OCI-LY3 (cell line): ENCODE measurements at regions not wholly inside any gene's neighbourhood (a gene's known extent, or its start where the extent isn't known, plus 50 kb on each side); places are given as distances from the start of the nearest gene placed in this dataset.

Experiments
- H2AFZ ChIP-seq: fragments of 200-600, 300-600 bp; shearing (Covaris generic); 2 replicates; pipeline ENCODE4 v1.6.0; 2014; ENCODE audit warnings: antibody characterized with exemption, low read depth, low read length
- H3K27ac ChIP-seq: fragments of 200-600, 300-600 bp; sonication (generic); 2 replicates; pipeline ENCODE4 v1.5.1; 2014; ENCODE audit warnings: mild to moderate bottlenecking, low read length, moderate library complexity, mixed read lengths
- H3K27me3 ChIP-seq: fragments of 200-600, 300-600 bp; sonication (generic); 2 replicates; pipeline ENCODE4 v1.6.1; 2014; ENCODE audit warnings: low read depth, low read length, mixed read lengths
- H3K36me3 ChIP-seq: fragments of 200-600, 300-600 bp; sonication (generic); replicated peaks from 2 replicates; pipeline ENCODE3; 2014; ENCODE audit warnings: low read depth, low read length, mixed read lengths
- H3K4me1 ChIP-seq: fragments of 300-600, 200-600 bp; sonication (generic); 2 replicates; pipeline ENCODE4 v1.6.1; 2014; ENCODE audit warnings: low read length, mixed read lengths
- H3K4me2 ChIP-seq: fragments of 200-600, 300-600 bp; sonication (generic); 2 replicates; pipeline ENCODE4 v1.6.1; 2014; ENCODE audit warnings: low read length, mixed read lengths
- H3K4me3 ChIP-seq: fragments of 300-600, 200-600 bp; sonication (generic); 2 replicates; pipeline ENCODE4 v1.5.1; 2014; ENCODE audit warnings: antibody characterized with exemption, mild to moderate bottlenecking, low read length, moderate library complexity
- H3K79me2 ChIP-seq: fragments of 300-600, 200-600 bp; shearing (Covaris generic); 2 replicates; pipeline ENCODE4 v1.6.1; 2014; ENCODE audit warnings: mild to moderate bottlenecking, low read length, mixed read lengths
- H3K9ac ChIP-seq: fragments of 300-600, 200-600 bp; shearing (Covaris generic); 2 replicates; pipeline ENCODE4 v1.6.0; 2014; ENCODE audit warnings: mild to moderate bottlenecking, low read length, moderate library complexity
- H3K9me3 ChIP-seq: fragments of 200-600, 300-600 bp; shearing (Covaris generic); 2 replicates; pipeline ENCODE4 v1.6.1; 2014; ENCODE audit warnings: low read length, mixed read lengths; ENCODE audit not compliant: insufficient read depth
- H4K20me1 ChIP-seq: fragments of 200-600, 300-600 bp; sonication (generic); 2 replicates; pipeline ENCODE4 v1.6.1; 2016; ENCODE audit warnings: low read length, mixed read lengths; ENCODE audit not compliant: insufficient read depth
- CTCF ChIP-seq: fragments of 200-600, 300-600 bp; sonication (generic); IDR thresholded peaks from 2 replicates; pipeline ENCODE4 v1.5.1; 2014; ENCODE audit warnings: antibody characterized with exemption, low read length, low read depth
- EZH2phosphoT487 ChIP-seq: fragments of 200-600 bp; shearing (Covaris generic); IDR thresholded peaks from 2 replicates; pipeline ENCODE4 v1.6.1; 2018; ENCODE audit warnings: antibody characterized with exemption, mixed run types, low read depth

GRCh38 chr7:81887098-81888090 lies 117.5 kb upstream of the HGF start:
- peaks cover 48% of the 10 kb centered on the region for H3K4me1 ChIP-seq
- H4K20me1 ChIP-seq, result no peaks in the 10 kb centered on the region
- H3K9ac ChIP-seq, result peak overlapping the region; percentile 12; the same call in 1 of the 2 replicates
- H3K4me2 ChIP-seq, result peak overlapping the region; percentile 83
- H3K36me3 ChIP-seq, result no peaks in the 10 kb centered on the region
- TF ChIP-seq CTCF, result no peak
- TF ChIP-seq EZH2phosphoT487, result no peak
- peak overlapping the region; percentile 51 for H3K4me3 ChIP-seq
- no peak overlapping the region for H2AFZ ChIP-seq
- H3K27me3 ChIP-seq, result no peaks in the 10 kb centered on the region
- H3K79me2 ChIP-seq, result no peaks in the 10 kb centered on the region
- H3K27ac ChIP-seq, result peak overlapping the region; percentile 53
- H3K9me3 ChIP-seq, result no peaks in the 10 kb centered on the region; the same call in 1 of the 2 replicates

GRCh38 chr7:81886211-81886764 lies 116.4 kb upstream of the HGF start:
- H2AFZ ChIP-seq, result no peak overlapping the region
- peaks cover 54% of the 10 kb centered on the region for H3K4me1 ChIP-seq

GRCh38 chr7:81884817-81885216 lies 115.0 kb upstream of the HGF start:
- no peak overlapping the region for H2AFZ ChIP-seq
- no peak overlapping the region for H3K4me3 ChIP-seq
- H3K79me2 ChIP-seq, result no peaks in the 10 kb centered on the region
- no peaks in the 10 kb centered on the region for H3K36me3 ChIP-seq
- no peak overlapping the region for H3K9ac ChIP-seq
- H3K27me3 ChIP-seq, result no peaks in the 10 kb centered on the region
- no peak for TF ChIP-seq CTCF
- TF ChIP-seq EZH2phosphoT487, result no peak
- H3K27ac ChIP-seq, result no peak overlapping the region
- no peaks in the 10 kb centered on the region for H4K20me1 ChIP-seq
- no peaks in the 10 kb centered on the region for H3K9me3 ChIP-seq
- H3K4me2 ChIP-seq, result no peak overlapping the region
- H3K4me1 ChIP-seq, result peaks cover 46% of the 10 kb centered on the region

More at GRCh38 chr7:81886211-81886764, 116.4 kb upstream of the HGF start:
- no peaks in the 10 kb centered on the region; the same call in 1 of the 2 replicates for H3K9me3 ChIP-seq
- no peak for TF ChIP-seq EZH2phosphoT487
- no peak for TF ChIP-seq CTCF
- H3K9ac ChIP-seq, result no peak overlapping the region
- H3K36me3 ChIP-seq, result no peaks in the 10 kb centered on the region
- H3K4me3 ChIP-seq, result peak overlapping the region; percentile 16; the same call in 1 of the 2 replicates
- no peaks in the 10 kb centered on the region for H3K79me2 ChIP-seq
- no peaks in the 10 kb centered on the region for H4K20me1 ChIP-seq
- H3K27ac ChIP-seq, result no peak overlapping the region
- no peaks in the 10 kb centered on the region for H3K27me3 ChIP-seq
- peak overlapping the region; percentile 83 for H3K4me2 ChIP-seq

GRCh38 chr7:81883801-81884393 lies 114.0 kb upstream of the HGF start:
- peak overlapping the region; percentile 58 for H3K4me2 ChIP-seq
- TF ChIP-seq CTCF, result no peak

More at GRCh38 chr7:81883801-81884393, 114.0 kb upstream of the HGF start:
- Histone ChIP-seq H3K27ac (peak overlapping the region; percentile 27; the same call in 1 of the 2 replicates), H3K27me3 (no peaks in the 10 kb centered on the region), H4K20me1 (no peaks in the 10 kb centered on the region), H3K9me3 (no peaks in the 10 kb centered on the region), H3K4me1 (peaks cover 46% of the 10 kb centered on the region), H3K36me3 (no peaks in the 10 kb centered on the region), H3K79me2 (no peaks in the 10 kb centered on the region), H3K4me3 (peak overlapping the region; percentile 48), H2AFZ (0 out of 2 replicates have a peak overlapping the region, but pooled peaks have one; percentile 66), H3K9ac (no peak overlapping the region)
